Stomach (tissue), 4 donors: ENCODE measurements at regions not wholly inside any gene's neighbourhood (a gene's known extent, or its start where the extent isn't known, plus 50 kb on each side); places are given as distances from the start of the nearest gene placed in this dataset.
"Not testable (repeated sequence)": the region's sequence is repeated elsewhere in the genome, so short reads cannot be mapped to it uniquely, and the experiment has no call there.

Experiments used
- CTCF ChIP-seq, 7 experiments: fragments of 450-650 bp in 4 of 7; fragments of 200-600 bp in 3 of 7; sonication (generic) in 3 of 7; IDR thresholded peaks; one replicate each; pipeline ENCODE4 v1.5.1; 2016 to 2019; ENCODE audit warnings: antibody characterized with exemption in 7 of 7, control low read depth in 2 of 7, mild to moderate bottlenecking in 1 of 7
- POLR2AphosphoS5 ChIP-seq, 3 donors: sonication (generic); formaldehyde crosslinking; IDR thresholded peaks; one replicate each; pipeline ENCODE4 v1.6.1; 2016; ENCODE audit warnings: antibody characterized with exemption in 3 of 3

GRCh38 chr1:206298032-206298392, 94.7 kb downstream of the SRGAP2 start:
- TF ChIP-seq POLR2AphosphoS5, CTCF (IDR thresholded peaks at IDR 0.05): not testable (repeated sequence)
